ENCODE measurements at regions not wholly inside any gene's neighbourhood (a gene's known extent, or its start where the extent isn't known, plus 50 kb on each side); places are given as distances from the start of the nearest gene placed in this dataset.

- TF ChIP-seq CTCF (IDR thresholded peaks at IDR 0.05; ENCODE audit: insufficient read depth, low read length, poor library complexity, severe bottlenecking): no peak
- TF ChIP-seq EZH2phosphoT487 (conservative IDR thresholded peaks at IDR 0.05; ENCODE audit: low read length): no peak
These were observed 264.7 kb upstream of the SYT4 start for GRCh38 chr18:43542016-43542415.

All from SU-DHL-6 (cell line).